Panc1 (cell line): ENCODE measurements at regions not wholly inside any gene's neighbourhood (a gene's known extent, or its start where the extent isn't known, plus 50 kb on each side); places are given as distances from the start of the nearest gene placed in this dataset.

ENCODE experiments used
- ATAC-seq: fragments of 200-7000 bp; cut with Tn5 transposase; 2 replicates; pipeline ENCODE4 v1.9.1; 2020; ENCODE audit warnings: mild to moderate bottlenecking, moderate library complexity
- BruUV-seq: library from RNA; stranded (reverse); fragments of 400-500 nt; replicated peaks from 2 replicates; lab custom pipeline; 2021; lab: Mats Ljungman, UMichigan
- CTCF ChIA-PET: fragments of 300-600 bp; sonication (Branson Sonifier 250); formaldehyde crosslinking; loops from one replicate; lab custom pipeline; 2022; ENCODE audit warnings: antibody characterized with exemption; lab: Charles Lee
- POLR2A ChIA-PET: fragments of 300-600 bp; sonication (Branson Sonifier 250); formaldehyde crosslinking; loops from one replicate; lab custom pipeline; 2022; ENCODE audit warnings: antibody characterized with exemption; lab: Charles Lee
- DNase-seq: peaks from one replicate; pipeline ENCODE4 v3.0.0-alpha.2; 2010; ENCODE audit warnings: low read depth, low spot score
- H3K27ac ChIP-seq: 2 replicates; pipeline ENCODE4 v1.5.1; 2011; ENCODE audit warnings: mild to moderate bottlenecking, low read length, inconsistent platforms
- H3K27me3 ChIP-seq: fragments of 200-500 bp; sonication (Bioruptor generic); 2 replicates; pipeline ENCODE4 v1.6.0; 2014; ENCODE audit warnings: low read length, inconsistent platforms; ENCODE audit not compliant: control insufficient read depth, insufficient read depth
- H3K36me3 ChIP-seq: fragments of 200-500 bp; sonication (Bioruptor generic); 2 replicates; pipeline ENCODE4 v1.5.1; 2014; ENCODE audit warnings: inconsistent platforms, mild to moderate bottlenecking, low read length, moderate library complexity; ENCODE audit not compliant: control insufficient read depth, insufficient read depth
- H3K4me1 ChIP-seq: 2 replicates; pipeline ENCODE4 v1.5.1; 2011; ENCODE audit warnings: inconsistent platforms, mild to moderate bottlenecking, low read length, moderate library complexity; ENCODE audit not compliant: control insufficient read depth, insufficient read depth
- H3K4me3 ChIP-seq, 2 experiments: 2 replicates each; pipeline ENCODE4 v1.5.1; 2011 to 2012; ENCODE audit warnings: low read depth in 2 of 2, low read length in 2 of 2, mild to moderate bottlenecking in 2 of 2, inconsistent platforms in 1 of 2, moderate library complexity in 1 of 2
- H3K9me3 ChIP-seq: fragments of 200-500 bp; sonication (Bioruptor generic); 2 replicates; pipeline ENCODE4 v1.5.1; 2014; ENCODE audit warnings: low read depth, mild to moderate bottlenecking, inconsistent platforms, low read length, moderate library complexity; ENCODE audit not compliant: control insufficient read depth, insufficient read depth
- POLR2AphosphoS5 ChIP-seq: IDR thresholded peaks from 2 replicates; pipeline ENCODE4 v1.6.1; 2012; ENCODE audit warnings: mild to moderate bottlenecking, low read depth, low read length, moderate library complexity
- SIN3A ChIP-seq: IDR thresholded peaks from 2 replicates; pipeline ENCODE4 v1.6.1; 2012; ENCODE audit warnings: low read depth, mild to moderate bottlenecking, low read length, moderate library complexity, borderline replicate concordance; ENCODE audit not compliant: insufficient read depth
- TCF7L2 ChIP-seq: IDR thresholded peaks from 2 replicates; pipeline ENCODE4 v1.6.1; 2011; ENCODE audit warnings: mild to moderate bottlenecking, low read depth, low read length, inconsistent platforms
- in situ Hi-C: cut with HindIII; loops from 2 replicates; pipeline ENCODE4 v1.10.0; 2016; ENCODE audit warnings: low sequenced_read_pairs, low pct_unique_long_range_greater_than_20kb
- intact Hi-C: fragments of 100-400 bp; cut with micrococcal nuclease; formaldehyde crosslinking; loops from one replicate; pipeline ENCODE4 v1.10.0; 2022; ENCODE audit not compliant: unreplicated experiment
- TF ChIP-seq, protein P1 (sequence below), 2 experiments: IDR thresholded peaks; 2 replicates each; pipeline ENCODE4 v1.6.1; 2011 to 2012; ENCODE audit warnings: low read depth in 2 of 2, control low read depth in 1 of 2, low read length in 1 of 2, mild to moderate bottlenecking in 1 of 2, moderate library complexity in 1 of 2; ENCODE audit not compliant: insufficient read depth in 1 of 2
- TF ChIP-seq, protein P2 (sequence below): fragments of 450-650 bp; IDR thresholded peaks from 2 replicates; pipeline ENCODE4 v1.5.1; 2017; ENCODE audit warnings: mild to moderate bottlenecking

DNA sequence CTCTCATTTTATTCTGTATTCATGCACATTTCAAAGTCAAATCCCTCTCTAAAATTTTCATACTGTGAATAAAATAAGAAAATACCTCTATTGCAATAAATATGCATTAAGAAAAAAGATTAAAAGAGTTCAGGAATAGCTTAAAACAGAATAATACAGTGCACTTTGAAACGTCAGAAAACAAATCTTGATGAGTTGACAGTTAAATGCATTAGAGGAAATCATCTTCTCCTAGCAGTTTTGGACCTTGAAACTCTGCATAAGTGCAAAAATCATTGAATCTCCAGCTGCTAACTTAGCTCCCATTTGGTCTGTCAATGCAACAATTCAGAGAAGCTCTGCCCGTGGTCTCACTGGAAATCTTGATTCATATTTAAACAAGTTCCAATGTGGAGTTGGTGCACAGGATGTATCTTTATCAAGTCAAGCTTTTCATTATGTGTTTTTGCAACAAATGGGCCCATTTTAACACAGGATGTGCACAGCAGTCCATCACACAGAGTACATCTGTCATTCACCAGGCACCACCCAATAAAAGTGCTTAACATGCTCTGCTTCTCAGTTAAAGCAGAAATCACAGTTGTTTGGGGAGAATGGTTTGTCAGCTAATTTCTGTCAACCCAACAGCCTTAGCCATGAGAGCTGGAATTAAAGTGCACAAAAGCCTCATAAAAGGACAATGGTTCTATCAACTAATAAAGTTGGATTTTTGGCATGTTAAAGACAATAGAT is 98.8 kb upstream of the ARRDC4 start:
- Histone ChIP-seq H3K36me3 (no peaks in the 10 kb centered on the region; the same call in 1 of the 2 replicates), H3K27ac (no peak overlapping the region), H3K27me3 (no peaks in the 10 kb centered on the region), H3K9me3 (no peaks in the 10 kb centered on the region), H3K4me1 (no peaks in the 10 kb centered on the region), H3K4me3 (no peak overlapping the region)
- POLR2A ChIA-PET: no interaction called here
- ATAC-seq (no peak), DNase-seq (no peak)
- in situ Hi-C loops: no loop called here
- BruUV-seq: no TSS peak
- intact Hi-C loops: no loop called here
- CTCF ChIA-PET: interaction anchor here (0.5 kb wide), 1 partner anchor 64 kb away, joined by 3 read pairs; no protein-coding TSS in a partner anchor
- TF ChIP-seq POLR2AphosphoS5: no peak
- no peak for TF ChIP-seq SIN3A
- TF ChIP-seq, protein P1, sequence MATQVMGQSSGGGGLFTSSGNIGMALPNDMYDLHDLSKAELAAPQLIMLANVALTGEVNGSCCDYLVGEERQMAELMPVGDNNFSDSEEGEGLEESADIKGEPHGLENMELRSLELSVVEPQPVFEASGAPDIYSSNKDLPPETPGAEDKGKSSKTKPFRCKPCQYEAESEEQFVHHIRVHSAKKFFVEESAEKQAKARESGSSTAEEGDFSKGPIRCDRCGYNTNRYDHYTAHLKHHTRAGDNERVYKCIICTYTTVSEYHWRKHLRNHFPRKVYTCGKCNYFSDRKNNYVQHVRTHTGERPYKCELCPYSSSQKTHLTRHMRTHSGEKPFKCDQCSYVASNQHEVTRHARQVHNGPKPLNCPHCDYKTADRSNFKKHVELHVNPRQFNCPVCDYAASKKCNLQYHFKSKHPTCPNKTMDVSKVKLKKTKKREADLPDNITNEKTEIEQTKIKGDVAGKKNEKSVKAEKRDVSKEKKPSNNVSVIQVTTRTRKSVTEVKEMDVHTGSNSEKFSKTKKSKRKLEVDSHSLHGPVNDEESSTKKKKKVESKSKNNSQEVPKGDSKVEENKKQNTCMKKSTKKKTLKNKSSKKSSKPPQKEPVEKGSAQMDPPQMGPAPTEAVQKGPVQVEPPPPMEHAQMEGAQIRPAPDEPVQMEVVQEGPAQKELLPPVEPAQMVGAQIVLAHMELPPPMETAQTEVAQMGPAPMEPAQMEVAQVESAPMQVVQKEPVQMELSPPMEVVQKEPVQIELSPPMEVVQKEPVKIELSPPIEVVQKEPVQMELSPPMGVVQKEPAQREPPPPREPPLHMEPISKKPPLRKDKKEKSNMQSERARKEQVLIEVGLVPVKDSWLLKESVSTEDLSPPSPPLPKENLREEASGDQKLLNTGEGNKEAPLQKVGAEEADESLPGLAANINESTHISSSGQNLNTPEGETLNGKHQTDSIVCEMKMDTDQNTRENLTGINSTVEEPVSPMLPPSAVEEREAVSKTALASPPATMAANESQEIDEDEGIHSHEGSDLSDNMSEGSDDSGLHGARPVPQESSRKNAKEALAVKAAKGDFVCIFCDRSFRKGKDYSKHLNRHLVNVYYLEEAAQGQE (IDR thresholded peaks at IDR 0.05; ENCODE audit: insufficient read depth in 1 of 2, low read depth in 2 of 2, low read length in 1 of 2): no peak

GRCh38 chr15:97866959-97867358 is 93.5 kb upstream of the ARRDC4 start:
- ATAC-seq: no peak
- no peak for TF ChIP-seq TCF7L2
- TF ChIP-seq, protein P2, sequence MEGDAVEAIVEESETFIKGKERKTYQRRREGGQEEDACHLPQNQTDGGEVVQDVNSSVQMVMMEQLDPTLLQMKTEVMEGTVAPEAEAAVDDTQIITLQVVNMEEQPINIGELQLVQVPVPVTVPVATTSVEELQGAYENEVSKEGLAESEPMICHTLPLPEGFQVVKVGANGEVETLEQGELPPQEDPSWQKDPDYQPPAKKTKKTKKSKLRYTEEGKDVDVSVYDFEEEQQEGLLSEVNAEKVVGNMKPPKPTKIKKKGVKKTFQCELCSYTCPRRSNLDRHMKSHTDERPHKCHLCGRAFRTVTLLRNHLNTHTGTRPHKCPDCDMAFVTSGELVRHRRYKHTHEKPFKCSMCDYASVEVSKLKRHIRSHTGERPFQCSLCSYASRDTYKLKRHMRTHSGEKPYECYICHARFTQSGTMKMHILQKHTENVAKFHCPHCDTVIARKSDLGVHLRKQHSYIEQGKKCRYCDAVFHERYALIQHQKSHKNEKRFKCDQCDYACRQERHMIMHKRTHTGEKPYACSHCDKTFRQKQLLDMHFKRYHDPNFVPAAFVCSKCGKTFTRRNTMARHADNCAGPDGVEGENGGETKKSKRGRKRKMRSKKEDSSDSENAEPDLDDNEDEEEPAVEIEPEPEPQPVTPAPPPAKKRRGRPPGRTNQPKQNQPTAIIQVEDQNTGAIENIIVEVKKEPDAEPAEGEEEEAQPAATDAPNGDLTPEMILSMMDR: no peak
- TF ChIP-seq SIN3A: no peak
- TF ChIP-seq POLR2AphosphoS5: no peak
- TF ChIP-seq, protein P1 (IDR thresholded peaks at IDR 0.05; ENCODE audit: insufficient read depth in 1 of 2, low read depth in 2 of 2, low read length in 1 of 2): no peak
- no peak for DNase-seq
- ChIA-PET POLR2A (no interaction called here), CTCF (no interaction called here)
- H3K27me3 ChIP-seq: no peaks in the 10 kb centered on the region
- intact Hi-C loops (no loop called here), in situ Hi-C loops (no loop called here)
- no peaks in the 10 kb centered on the region; the same call in 1 of the 2 replicates for H3K36me3 ChIP-seq
- no peak overlapping the region for H3K4me3 ChIP-seq
- no peaks in the 10 kb centered on the region for H3K9me3 ChIP-seq
- H3K4me1 ChIP-seq: no peaks in the 10 kb centered on the region
- no peak overlapping the region for H3K27ac ChIP-seq
- BruUV-seq: no TSS peak
